Neuronal stem cell (in vitro differentiated cells): ENCODE measurements at regions not wholly inside any gene's neighbourhood (a gene's known extent, or its start where the extent isn't known, plus 50 kb on each side); places are given as distances from the start of the nearest gene placed in this dataset.
"Not testable (repeated sequence)": the region's sequence is repeated elsewhere in the genome, so short reads cannot be mapped to it uniquely, and the experiment has no call there.

ENCODE experiments used
- DNase-seq: peaks from one replicate; pipeline ENCODE4 v3.0.0-alpha.2; 2013; ENCODE audit warnings: low spot score
- H2AFZ ChIP-seq: one replicate; pipeline ENCODE4 v1.6.1; 2013; ENCODE audit warnings: mild to moderate bottlenecking, low read length, inconsistent platforms
- H2AK5ac ChIP-seq: 2 replicates; pipeline ENCODE4 v1.6.1; 2013; ENCODE audit warnings: low read depth, mild to moderate bottlenecking, inconsistent platforms, low read length, moderate library complexity, mixed read lengths
- H2BK120ac ChIP-seq: 2 replicates; pipeline ENCODE4 v1.6.1; 2013; ENCODE audit warnings: low read depth, mild to moderate bottlenecking, inconsistent platforms, low read length, moderate library complexity, mixed read lengths
- H2BK12ac ChIP-seq: one replicate; pipeline ENCODE4 v1.6.1; 2013; ENCODE audit warnings: low read length, inconsistent platforms
- H2BK15ac ChIP-seq: 2 replicates; pipeline ENCODE4 v1.6.1; 2013; ENCODE audit warnings: mild to moderate bottlenecking, low read length, inconsistent platforms, mixed read lengths
- H2BK5ac ChIP-seq: one replicate; pipeline ENCODE4 v1.6.1; 2013; ENCODE audit warnings: inconsistent platforms, mild to moderate bottlenecking, low read length, moderate library complexity
- H3K14ac ChIP-seq: one replicate; pipeline ENCODE4 v1.6.1; 2013; ENCODE audit warnings: low read length, inconsistent platforms
- H3K18ac ChIP-seq: 2 replicates; pipeline ENCODE4 v1.6.1; 2013; ENCODE audit warnings: low read length, inconsistent platforms
- H3K23ac ChIP-seq: 2 replicates; pipeline ENCODE4 v1.6.1; 2013; ENCODE audit warnings: low read depth, mild to moderate bottlenecking, mixed read lengths, low read length, inconsistent platforms; ENCODE audit not compliant: poor library complexity
- H3K27ac ChIP-seq: replicated peaks from 3 replicates; pipeline ENCODE4 v1.5.1; 2013; ENCODE audit warnings: low read length, inconsistent platforms
- H3K27me3 ChIP-seq, 3 experiments: 2 replicates each; pipeline ENCODE4 v1.6.1; 2013; ENCODE audit warnings: low read length in 3 of 3, mild to moderate bottlenecking in 2 of 3, inconsistent platforms in 1 of 3, low read depth in 1 of 3, mixed read lengths in 1 of 3, moderate library complexity in 1 of 3; ENCODE audit not compliant: control insufficient read depth in 3 of 3, insufficient read depth in 3 of 3
- H3K36me3 ChIP-seq, 2 donors: replicated peaks in 1 of 2; 2 replicates each; pipeline ENCODE4 v1.6.1; 2013; ENCODE audit warnings: low read length in 2 of 2; ENCODE audit not compliant: control insufficient read depth in 2 of 2, insufficient read depth in 2 of 2
- H3K4ac ChIP-seq: 2 replicates; pipeline ENCODE4 v1.6.1; 2013; ENCODE audit warnings: inconsistent platforms, mild to moderate bottlenecking, low read length, moderate library complexity
- H3K4me1 ChIP-seq, 2 donors: 1 replicate in 1 of 2; 2 replicates in 1 of 2; pipeline ENCODE4 v1.6.1; 2013; ENCODE audit warnings: low read length in 2 of 2, low read depth in 1 of 2; ENCODE audit not compliant: control insufficient read depth in 2 of 2, insufficient read depth in 1 of 2
- H3K4me2 ChIP-seq: one replicate; pipeline ENCODE4 v1.6.1; 2013; ENCODE audit warnings: mild to moderate bottlenecking, low read length, inconsistent platforms; ENCODE audit not compliant: insufficient read depth, poor library complexity, severe bottlenecking
- H3K4me3 ChIP-seq, 2 donors: 2 replicates each; pipeline ENCODE4 v1.5.1; 2013; ENCODE audit warnings: low read length in 2 of 2, mild to moderate bottlenecking in 2 of 2, inconsistent platforms in 1 of 2, moderate library complexity in 1 of 2
- H3K79me1 ChIP-seq: one replicate; pipeline ENCODE4 v1.6.1; 2013; ENCODE audit warnings: low read depth, mild to moderate bottlenecking, inconsistent platforms, low read length, moderate library complexity
- H3K9ac ChIP-seq: one replicate; pipeline ENCODE4 v1.6.1; 2013; ENCODE audit warnings: mild to moderate bottlenecking, low read depth, low read length, inconsistent platforms; ENCODE audit not compliant: poor library complexity
- H3K9me3 ChIP-seq, 2 donors: replicated peaks in 1 of 2; 2 replicates each; pipeline versions ENCODE3 to v1.6.1; 2013; ENCODE audit warnings: low read length in 2 of 2, mild to moderate bottlenecking in 2 of 2, inconsistent platforms in 1 of 2, low read depth in 1 of 2, mixed read lengths in 1 of 2, moderate library complexity in 1 of 2; ENCODE audit not compliant: control insufficient read depth in 2 of 2, insufficient read depth in 1 of 2
- H4K8ac ChIP-seq: one replicate; pipeline ENCODE4 v1.6.1; 2013; ENCODE audit warnings: low read depth, mild to moderate bottlenecking, inconsistent platforms, low read length, moderate library complexity
- H4K91ac ChIP-seq: one replicate; pipeline ENCODE4 v1.6.1; 2013; ENCODE audit warnings: low read length, low read depth, mild to moderate bottlenecking, inconsistent platforms; ENCODE audit not compliant: poor library complexity
- WGBS, 2 donors: extraction: QIAGEN DNeasy Blood & Tissue Kit; methylation state at CpG; one replicate each; pipeline ENCODE4 v1.1.7; 2013; ENCODE audit warnings: missing lambda C conversion rate in 2 of 2, mixed read lengths in 1 of 2; ENCODE audit not compliant: insufficient read length in 2 of 2, insufficient replicate concordance in 1 of 2; ENCODE audit errors: extremely low coverage in 2 of 2; 5-methylcytosine and 5-hydroxymethylcytosine counted together

DNA sequence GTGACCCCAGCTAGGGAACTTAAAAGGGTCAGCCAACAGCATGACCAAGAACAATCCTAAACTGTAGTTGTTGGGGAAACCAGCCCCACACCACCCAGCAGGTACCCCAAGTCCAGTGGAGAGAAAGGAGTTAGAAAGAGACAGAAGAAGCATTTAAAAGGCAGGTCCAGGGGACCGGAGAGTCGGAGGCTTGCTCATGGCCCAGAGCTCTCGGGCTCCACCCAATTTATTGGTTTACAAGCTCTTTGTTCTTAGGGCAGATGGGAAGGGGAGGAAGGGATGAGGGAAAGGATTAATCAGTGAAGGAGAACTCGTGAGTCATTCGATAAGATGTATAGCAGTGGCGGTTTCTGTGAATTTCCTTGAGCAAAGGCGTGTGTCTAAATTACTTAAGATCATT lies 431.6 kb downstream of the GBE1 start:
- H2BK12ac ChIP-seq, H3K4me1 ChIP-seq, H3K27me3 ChIP-seq, DNase-seq, H3K18ac ChIP-seq, H3K4ac ChIP-seq, H3K4me3 ChIP-seq, H3K4me2 ChIP-seq, H3K27ac ChIP-seq, H2AFZ ChIP-seq, H2BK120ac ChIP-seq, H3K9me3 ChIP-seq, H2BK5ac ChIP-seq, H3K36me3 ChIP-seq, H3K79me1 ChIP-seq, H3K23ac ChIP-seq, H2BK15ac ChIP-seq, H4K91ac ChIP-seq, H4K8ac ChIP-seq, H3K14ac ChIP-seq, H2AK5ac ChIP-seq, H3K9ac ChIP-seq: not testable (repeated sequence)
- no CpG with 5 or more reads among the region's 7 CpGs for WGBS, 2 donors

DNA sequence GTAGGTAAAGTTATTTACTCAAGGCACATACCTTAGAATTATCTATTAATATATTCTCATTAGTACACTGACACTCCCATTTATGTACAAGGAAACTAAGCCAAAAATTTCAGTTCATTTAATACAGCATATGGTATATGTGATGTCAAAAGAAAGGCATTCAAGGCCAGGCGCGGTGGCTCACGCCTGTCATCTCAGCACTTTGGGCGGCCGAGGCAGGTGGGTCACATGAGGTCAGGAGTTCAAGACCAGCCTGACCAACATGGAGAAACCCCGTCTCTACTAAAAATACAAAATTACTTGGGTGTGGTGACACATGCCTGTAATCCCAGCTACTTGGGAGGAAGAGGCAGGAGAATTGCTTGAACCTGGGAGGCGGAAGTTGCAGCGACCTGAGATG lies 435.2 kb downstream of the GBE1 start:
- no peak overlapping the region for H2BK5ac ChIP-seq
- no peak overlapping the region for H3K4me3 ChIP-seq
- H3K4ac ChIP-seq, result no peak overlapping the region
- H3K36me3 ChIP-seq, result no peaks in the 10 kb centered on the region
- no peak overlapping the region for H3K14ac ChIP-seq
- no peak overlapping the region for H4K8ac ChIP-seq
- no peaks in the 10 kb centered on the region for H3K79me1 ChIP-seq
- no peak overlapping the region for H3K18ac ChIP-seq
- no peak overlapping the region for H2BK15ac ChIP-seq
- H3K9me3 ChIP-seq, result no peaks in the 10 kb centered on the region
- no peak overlapping the region for H4K91ac ChIP-seq
- H3K4me2 ChIP-seq, result no peak overlapping the region
- H3K23ac ChIP-seq, result no peak overlapping the region
- no peak overlapping the region for H2AK5ac ChIP-seq
- no peak for DNase-seq
- no CpG with 5 or more reads among the region's 8 CpGs for WGBS, 2 donors
- no peaks in the 10 kb centered on the region for H3K27me3 ChIP-seq
- no peaks in the 10 kb centered on the region for H3K4me1 ChIP-seq
- no peak overlapping the region for H2BK12ac ChIP-seq
- no peak overlapping the region for H3K27ac ChIP-seq
- no peak overlapping the region for H3K9ac ChIP-seq
- no peak overlapping the region for H2AFZ ChIP-seq
- H2BK120ac ChIP-seq, result no peak overlapping the region

DNA sequence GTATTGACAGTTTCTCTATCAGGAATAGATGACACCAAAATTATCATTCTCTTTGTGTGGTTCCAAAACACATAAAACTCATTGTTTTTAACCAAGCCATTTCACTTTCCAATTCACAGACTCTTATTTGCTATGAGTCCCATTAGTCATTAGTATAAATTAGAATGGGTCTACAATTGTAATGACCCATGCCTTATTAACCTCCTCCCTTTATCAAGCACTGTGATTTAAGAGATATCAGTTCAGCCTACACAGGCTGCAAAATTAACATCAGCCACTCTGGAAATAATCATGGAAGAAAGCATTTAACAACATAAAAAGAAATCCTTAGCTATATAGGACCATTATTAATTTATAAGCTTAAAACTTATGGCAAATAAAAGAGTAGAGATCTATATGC lies 440.6 kb downstream of the GBE1 start:
- Histone ChIP-seq H3K79me1 (no peaks in the 10 kb centered on the region), H2AFZ (no peak overlapping the region), H3K14ac (no peak overlapping the region), H3K4ac (no peak overlapping the region), H3K23ac (no peak overlapping the region), H4K8ac (no peak overlapping the region), H2AK5ac (no peak overlapping the region), H2BK15ac (no peak overlapping the region), H4K91ac (no peak overlapping the region), H3K4me2 (no peak overlapping the region), H3K9me3 (no peaks in the 10 kb centered on the region), H3K27ac (no peak overlapping the region), H2BK120ac (no peak overlapping the region), H3K27me3 (no peaks in the 10 kb centered on the region), H3K4me1 (no peaks in the 10 kb centered on the region), H2BK12ac (no peak overlapping the region), H3K18ac (no peak overlapping the region), H3K36me3 (no peaks in the 10 kb centered on the region), H2BK5ac (no peak overlapping the region), H3K4me3 (no peak overlapping the region), H3K9ac (no peak overlapping the region)
- no peak for DNase-seq

DNA sequence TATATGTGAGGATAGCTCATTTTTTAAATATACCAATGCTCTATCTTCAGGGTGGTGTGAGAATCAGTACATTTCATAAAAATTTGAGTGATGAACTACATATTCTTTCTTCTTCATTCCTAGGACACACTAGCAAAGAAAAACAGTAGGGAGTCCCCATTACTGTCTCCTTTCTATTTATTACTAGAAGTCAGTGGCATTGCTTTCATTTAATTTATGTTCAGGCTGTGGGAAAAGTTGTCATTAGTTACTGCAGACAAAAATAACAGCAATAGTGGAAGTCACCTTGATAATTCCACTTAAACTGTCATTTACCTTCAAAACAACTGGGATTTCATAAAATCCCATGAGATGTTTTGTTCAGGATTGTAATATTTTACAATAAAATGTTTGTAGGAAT lies 446.4 kb downstream of the GBE1 start:
- Histone ChIP-seq H2AFZ (no peak overlapping the region), H3K23ac (no peak overlapping the region), H2BK5ac (no peak overlapping the region), H2BK12ac (no peak overlapping the region), H3K4ac (no peak overlapping the region), H3K9me3 (no peaks in the 10 kb centered on the region), H4K91ac (no peak overlapping the region), H2BK15ac (no peak overlapping the region), H3K79me1 (no peaks in the 10 kb centered on the region), H3K18ac (no peak overlapping the region), H3K14ac (no peak overlapping the region), H3K27me3 (no peaks in the 10 kb centered on the region), H3K27ac (no peak overlapping the region), H3K9ac (no peak overlapping the region), H3K4me3 (no peak overlapping the region), H2BK120ac (no peak overlapping the region), H3K4me1 (no peaks in the 10 kb centered on the region), H3K4me2 (no peak overlapping the region), H4K8ac (no peak overlapping the region), H3K36me3 (no peaks in the 10 kb centered on the region), H2AK5ac (no peak overlapping the region)
- no peak for DNase-seq
